Endothelial cell (in vitro differentiated cells): ENCODE measurements at regions not wholly inside any gene's neighbourhood (a gene's known extent, or its start where the extent isn't known, plus 50 kb on each side); places are given as distances from the start of the nearest gene placed in this dataset.

Experiments used
- DNase-seq: peaks from one replicate; pipeline ENCODE4 v3.0.0; 2021; ENCODE audit warnings: low spot score
- H3K27ac Mint-ChIP-seq: one replicate; pipeline ENCODE4 v1.8.0; 2021; ENCODE audit warnings: mixed read lengths, inconsistent platforms; ENCODE audit not compliant: unreplicated experiment
- H3K27me3 Mint-ChIP-seq: one replicate; pipeline ENCODE4 v1.8.0; 2021; ENCODE audit warnings: mild to moderate bottlenecking, moderate library complexity, mixed read lengths, inconsistent platforms; ENCODE audit not compliant: unreplicated experiment
- H3K36me3 Mint-ChIP-seq: one replicate; pipeline ENCODE4 v1.8.0; 2021; ENCODE audit warnings: mild to moderate bottlenecking, low read depth, mixed read lengths, inconsistent platforms; ENCODE audit not compliant: unreplicated experiment
- H3K4me1 Mint-ChIP-seq: one replicate; pipeline ENCODE4 v1.8.0; 2021; ENCODE audit warnings: mild to moderate bottlenecking, mixed read lengths, inconsistent platforms; ENCODE audit not compliant: unreplicated experiment
- H3K4me3 Mint-ChIP-seq: one replicate; pipeline ENCODE4 v1.8.0; 2021; ENCODE audit warnings: mild to moderate bottlenecking, mixed read lengths, inconsistent platforms; ENCODE audit not compliant: unreplicated experiment
- H3K9me3 Mint-ChIP-seq: one replicate; pipeline ENCODE4 v1.8.0; 2021; ENCODE audit warnings: mixed read lengths, inconsistent platforms; ENCODE audit not compliant: unreplicated experiment
- TF ChIP-seq, protein P1 (sequence below): fragments of 200-600 bp; sonication (generic); IDR thresholded peaks from one replicate; pipeline ENCODE4 v1.5.0; 2021; ENCODE audit warnings: antibody characterized with exemption; ENCODE audit not compliant: unreplicated experiment

DNA sequence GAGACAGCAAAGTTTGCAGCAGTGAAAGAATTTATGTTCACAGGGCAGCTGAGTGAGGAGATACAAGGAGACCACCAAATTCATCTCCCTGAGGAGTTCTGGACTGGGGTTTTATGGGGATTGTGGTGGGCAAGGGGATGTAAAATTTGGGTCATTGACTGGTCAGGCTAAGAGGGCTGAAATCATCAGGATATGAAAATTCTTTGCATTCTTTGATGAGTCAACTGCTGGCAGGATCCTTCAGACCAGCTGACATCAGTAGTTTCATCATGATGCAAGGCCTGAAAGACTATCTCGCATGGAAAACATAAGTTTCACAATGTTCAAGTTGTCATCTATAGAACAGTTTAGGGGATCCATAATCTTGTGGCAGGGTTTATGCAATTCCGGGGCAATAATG lies 869.5 kb upstream of the PCDH9 start:
- no peaks in the 10 kb centered on the region for H3K27me3 Mint-ChIP-seq
- no peak for DNase-seq
- no peaks in the 10 kb centered on the region for H3K36me3 Mint-ChIP-seq
- H3K9me3 Mint-ChIP-seq, result no peaks in the 10 kb centered on the region
- TF ChIP-seq, protein P1, sequence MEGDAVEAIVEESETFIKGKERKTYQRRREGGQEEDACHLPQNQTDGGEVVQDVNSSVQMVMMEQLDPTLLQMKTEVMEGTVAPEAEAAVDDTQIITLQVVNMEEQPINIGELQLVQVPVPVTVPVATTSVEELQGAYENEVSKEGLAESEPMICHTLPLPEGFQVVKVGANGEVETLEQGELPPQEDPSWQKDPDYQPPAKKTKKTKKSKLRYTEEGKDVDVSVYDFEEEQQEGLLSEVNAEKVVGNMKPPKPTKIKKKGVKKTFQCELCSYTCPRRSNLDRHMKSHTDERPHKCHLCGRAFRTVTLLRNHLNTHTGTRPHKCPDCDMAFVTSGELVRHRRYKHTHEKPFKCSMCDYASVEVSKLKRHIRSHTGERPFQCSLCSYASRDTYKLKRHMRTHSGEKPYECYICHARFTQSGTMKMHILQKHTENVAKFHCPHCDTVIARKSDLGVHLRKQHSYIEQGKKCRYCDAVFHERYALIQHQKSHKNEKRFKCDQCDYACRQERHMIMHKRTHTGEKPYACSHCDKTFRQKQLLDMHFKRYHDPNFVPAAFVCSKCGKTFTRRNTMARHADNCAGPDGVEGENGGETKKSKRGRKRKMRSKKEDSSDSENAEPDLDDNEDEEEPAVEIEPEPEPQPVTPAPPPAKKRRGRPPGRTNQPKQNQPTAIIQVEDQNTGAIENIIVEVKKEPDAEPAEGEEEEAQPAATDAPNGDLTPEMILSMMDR, result no peak
- H3K4me1 Mint-ChIP-seq, result no peaks in the 10 kb centered on the region
- H3K27ac Mint-ChIP-seq, result no peak overlapping the region
- no peak overlapping the region for H3K4me3 Mint-ChIP-seq

DNA sequence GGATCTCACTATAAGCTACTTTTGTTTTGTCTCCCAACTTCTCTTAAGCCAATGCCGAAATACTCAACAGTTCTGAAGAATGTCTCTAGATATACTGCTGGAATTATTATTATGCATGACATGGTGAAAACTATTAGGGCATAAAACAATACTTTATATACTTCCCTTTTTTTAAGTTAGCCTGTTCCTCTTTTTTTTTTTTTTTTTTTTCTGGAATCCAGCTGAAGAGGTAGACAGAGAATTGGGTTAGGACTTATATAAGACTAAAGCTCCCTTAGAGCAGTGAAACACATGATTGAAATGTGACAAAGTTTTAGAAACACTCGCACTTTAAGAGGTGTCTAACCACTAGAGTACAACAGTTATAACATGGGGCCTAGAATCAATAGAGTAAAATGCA lies 850.9 kb upstream of the PCDH9 start:
- no peaks in the 10 kb centered on the region for H3K27me3 Mint-ChIP-seq
- H3K9me3 Mint-ChIP-seq, result no peaks in the 10 kb centered on the region

DNA sequence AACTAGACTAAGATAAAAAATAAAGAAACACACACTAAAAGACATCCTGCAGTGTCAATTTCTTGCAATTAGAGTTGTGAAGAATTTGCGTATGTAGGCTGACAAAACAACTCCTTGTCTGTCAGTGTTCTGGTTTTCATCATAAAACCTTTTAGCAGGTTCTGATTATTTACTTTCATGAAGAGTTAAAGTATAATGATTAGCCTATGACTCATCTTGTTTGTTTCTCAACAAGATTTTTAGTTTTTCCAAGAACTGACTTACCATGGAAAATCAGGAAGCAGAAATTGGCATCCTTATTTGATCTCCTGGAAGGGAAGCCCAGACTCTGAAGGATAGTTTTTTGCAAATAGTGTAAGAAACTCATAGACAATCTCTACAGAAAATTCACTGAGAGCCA lies 848.7 kb upstream of the PCDH9 start:
- no peaks in the 10 kb centered on the region for H3K4me1 Mint-ChIP-seq
- no peaks in the 10 kb centered on the region for H3K36me3 Mint-ChIP-seq
- no peak for DNase-seq
- H3K9me3 Mint-ChIP-seq, result no peaks in the 10 kb centered on the region
- H3K27me3 Mint-ChIP-seq, result no peaks in the 10 kb centered on the region
- TF ChIP-seq, protein P1, result no peak
- no peak overlapping the region for H3K27ac Mint-ChIP-seq
- H3K4me3 Mint-ChIP-seq, result no peak overlapping the region

More for the DNA sequence above, 850.9 kb upstream of the PCDH9 start:
- Mint-ChIP-seq H3K4me1 (no peaks in the 10 kb centered on the region), H3K36me3 (no peaks in the 10 kb centered on the region), H3K4me3 (no peak overlapping the region), H3K27ac (no peak overlapping the region)
- DNase-seq, result no peak
- TF ChIP-seq, protein P1, result no peak

DNA sequence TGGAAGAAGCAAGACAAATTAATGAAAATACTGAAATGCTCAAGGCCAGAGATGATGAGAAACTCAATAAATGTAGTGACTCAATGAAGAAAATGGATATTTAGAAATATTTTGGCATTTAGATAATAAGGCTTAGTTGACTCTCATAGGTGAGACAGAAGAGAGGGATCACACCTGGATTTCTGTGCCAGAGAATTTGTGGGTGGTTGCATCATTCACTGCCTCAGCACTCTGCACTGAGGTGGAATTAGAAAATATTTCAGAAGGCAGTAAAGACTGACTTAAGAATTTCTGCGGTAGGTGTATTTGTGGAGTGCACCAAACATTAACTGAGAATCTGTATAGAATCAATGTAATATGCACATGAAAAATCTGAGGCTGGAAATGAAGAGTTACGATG lies 848.3 kb upstream of the PCDH9 start:
- no peak for DNase-seq
- Mint-ChIP-seq H3K4me1 (no peaks in the 10 kb centered on the region), H3K4me3 (no peak overlapping the region), H3K9me3 (no peaks in the 10 kb centered on the region), H3K27me3 (no peaks in the 10 kb centered on the region), H3K36me3 (no peaks in the 10 kb centered on the region), H3K27ac (no peak overlapping the region)
- TF ChIP-seq, protein P1, result no peak

DNA sequence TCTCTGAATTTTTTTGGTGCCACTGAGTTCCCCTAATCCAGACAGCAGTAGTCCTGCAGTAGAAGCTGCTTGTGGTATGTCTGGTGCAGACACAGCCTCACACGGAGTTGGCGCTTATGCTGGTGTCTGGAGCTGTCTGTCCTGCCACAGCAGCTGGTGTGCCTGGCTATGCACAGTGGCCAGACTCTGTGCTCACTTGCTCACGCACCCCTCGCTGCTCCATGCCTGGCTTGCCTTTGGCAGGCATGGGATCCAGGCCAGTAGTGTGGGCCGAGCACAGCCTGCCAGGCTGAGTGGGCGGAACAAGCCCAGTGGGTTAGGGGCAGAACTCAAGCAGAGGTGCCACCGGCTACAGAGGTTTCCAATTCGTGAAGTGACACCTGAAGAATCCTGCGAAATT lies 845.9 kb upstream of the PCDH9 start:
- Mint-ChIP-seq H3K4me3 (no peak overlapping the region), H3K4me1 (no peaks in the 10 kb centered on the region), H3K9me3 (no peaks in the 10 kb centered on the region), H3K27ac (no peak overlapping the region), H3K36me3 (no peaks in the 10 kb centered on the region), H3K27me3 (no peaks in the 10 kb centered on the region)
- no peak for DNase-seq
- TF ChIP-seq, protein P1, result no peak
